GM12872 (cell line): ENCODE measurements at regions not wholly inside any gene's neighbourhood (a gene's known extent, or its start where the extent isn't known, plus 50 kb on each side); places are given as distances from the start of the nearest gene placed in this dataset.

Experiments
- TF ChIP-seq, protein P1 (sequence below): IDR thresholded peaks from 3 replicates; pipeline ENCODE4 v1.5.1; 2011; ENCODE audit warnings: low read depth, mild to moderate bottlenecking, low read length, moderate library complexity; ENCODE audit not compliant: insufficient read depth

DNA sequence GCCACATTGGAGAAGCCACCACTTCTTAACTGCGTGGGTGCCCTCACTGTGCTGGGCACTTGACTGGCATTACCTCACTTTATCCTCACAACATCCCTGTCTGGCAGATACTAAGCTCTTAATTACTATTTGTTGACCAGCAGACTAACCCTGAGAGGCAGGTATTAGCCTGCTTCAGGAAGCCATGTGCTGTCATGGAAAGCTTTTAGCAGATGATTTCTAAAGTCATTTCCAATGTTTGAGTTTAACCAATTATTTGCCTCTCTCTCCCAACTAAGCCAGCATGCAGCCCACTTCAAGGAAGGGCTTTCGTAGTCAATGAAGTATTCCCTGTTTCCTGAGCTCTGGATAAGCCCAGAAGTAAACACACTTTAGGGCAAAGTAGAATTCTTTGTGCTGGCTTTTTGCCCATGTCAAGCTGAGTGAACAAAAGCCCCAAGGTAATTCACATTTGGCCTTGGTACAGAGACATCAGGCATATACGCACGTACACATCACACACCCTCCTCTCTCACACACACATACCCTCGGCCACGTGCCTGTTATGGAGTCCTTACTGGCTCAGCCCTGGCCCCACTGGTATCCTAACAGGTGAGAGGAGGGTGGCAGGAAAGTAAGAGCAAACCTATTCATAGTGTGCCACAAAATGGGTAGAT lies 108.6 kb downstream of the C1D start:
- TF ChIP-seq, protein P1, sequence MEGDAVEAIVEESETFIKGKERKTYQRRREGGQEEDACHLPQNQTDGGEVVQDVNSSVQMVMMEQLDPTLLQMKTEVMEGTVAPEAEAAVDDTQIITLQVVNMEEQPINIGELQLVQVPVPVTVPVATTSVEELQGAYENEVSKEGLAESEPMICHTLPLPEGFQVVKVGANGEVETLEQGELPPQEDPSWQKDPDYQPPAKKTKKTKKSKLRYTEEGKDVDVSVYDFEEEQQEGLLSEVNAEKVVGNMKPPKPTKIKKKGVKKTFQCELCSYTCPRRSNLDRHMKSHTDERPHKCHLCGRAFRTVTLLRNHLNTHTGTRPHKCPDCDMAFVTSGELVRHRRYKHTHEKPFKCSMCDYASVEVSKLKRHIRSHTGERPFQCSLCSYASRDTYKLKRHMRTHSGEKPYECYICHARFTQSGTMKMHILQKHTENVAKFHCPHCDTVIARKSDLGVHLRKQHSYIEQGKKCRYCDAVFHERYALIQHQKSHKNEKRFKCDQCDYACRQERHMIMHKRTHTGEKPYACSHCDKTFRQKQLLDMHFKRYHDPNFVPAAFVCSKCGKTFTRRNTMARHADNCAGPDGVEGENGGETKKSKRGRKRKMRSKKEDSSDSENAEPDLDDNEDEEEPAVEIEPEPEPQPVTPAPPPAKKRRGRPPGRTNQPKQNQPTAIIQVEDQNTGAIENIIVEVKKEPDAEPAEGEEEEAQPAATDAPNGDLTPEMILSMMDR: no peak

DNA sequence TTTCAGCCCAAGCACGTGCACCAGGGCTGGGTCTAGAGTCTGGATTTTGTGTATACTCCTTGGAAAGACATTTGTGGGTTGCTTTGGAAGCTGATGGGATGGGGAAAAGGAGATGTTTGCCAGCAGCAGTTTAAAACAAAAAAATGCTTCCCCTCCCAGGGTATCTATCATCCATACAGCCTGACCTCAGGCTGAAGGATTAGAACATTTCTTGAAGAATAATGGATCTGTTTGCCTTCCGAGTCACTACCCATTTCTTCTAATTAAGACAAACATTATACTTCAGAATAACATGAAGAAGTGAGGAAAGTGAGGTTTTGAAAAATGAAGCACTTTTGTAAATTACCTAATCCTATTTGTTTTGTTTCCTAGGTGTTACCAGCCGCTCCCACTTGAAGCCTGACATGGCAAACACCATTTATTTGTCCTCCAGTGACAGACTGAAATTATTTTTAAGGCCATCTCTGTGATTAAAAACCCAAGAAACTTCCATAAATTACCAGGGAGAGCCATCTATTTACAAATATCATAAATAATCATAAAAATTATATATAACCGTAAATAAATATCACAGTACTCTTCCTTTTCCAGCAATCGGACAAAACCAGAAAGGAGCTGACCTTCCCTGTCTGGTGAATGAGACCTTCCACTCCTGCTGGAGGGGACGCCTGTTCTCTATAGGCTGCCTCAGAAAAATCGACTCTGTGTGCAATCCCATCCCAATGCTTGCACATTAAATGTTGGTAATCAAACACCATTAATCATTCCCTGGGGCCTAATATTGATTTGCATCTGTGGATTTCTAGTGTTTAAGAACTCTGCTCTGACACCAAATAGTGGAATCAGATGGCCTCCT lies 106.8 kb downstream of the C1D start:
- TF ChIP-seq, protein P1: no peak

DNA sequence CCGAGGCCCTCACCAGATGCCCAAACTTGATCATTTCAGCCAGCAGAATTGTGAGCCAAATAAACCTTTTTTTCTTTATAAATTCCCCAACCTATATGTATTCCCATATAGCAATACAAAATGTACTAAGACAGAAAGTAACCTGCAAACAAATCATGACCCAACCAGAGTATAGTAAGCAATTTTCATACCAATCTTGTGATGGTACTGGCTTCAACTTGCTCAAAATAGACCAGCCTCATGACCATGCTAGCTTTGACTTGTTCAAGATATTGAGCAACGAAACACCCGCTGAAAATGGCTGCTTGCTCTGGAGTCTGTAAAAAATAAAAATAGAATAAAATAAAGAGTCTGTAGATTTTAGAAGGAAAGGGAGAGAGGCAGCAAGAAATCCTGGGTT lies 97.6 kb downstream of the C1D start:
- TF ChIP-seq, protein P1: no peak

DNA sequence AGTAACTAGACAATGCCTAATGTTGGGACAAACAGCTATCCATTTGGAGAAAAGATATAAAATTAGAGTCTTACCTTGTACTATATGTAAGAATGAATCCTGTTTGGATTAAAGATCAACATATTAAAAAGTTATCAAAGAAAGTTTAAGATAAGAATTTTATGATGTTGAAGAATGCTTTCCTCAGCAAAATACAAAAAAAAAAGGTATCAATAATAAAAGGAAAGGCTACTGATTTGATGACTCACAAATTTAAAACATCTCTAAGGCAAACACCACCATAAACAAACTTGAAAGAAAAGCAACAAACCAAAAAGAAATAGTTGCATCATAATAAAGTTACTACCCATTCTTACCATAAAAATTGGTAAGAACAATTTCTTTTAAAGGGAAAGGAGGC lies 92.7 kb downstream of the C1D start:
- TF ChIP-seq, protein P1: no peak

DNA sequence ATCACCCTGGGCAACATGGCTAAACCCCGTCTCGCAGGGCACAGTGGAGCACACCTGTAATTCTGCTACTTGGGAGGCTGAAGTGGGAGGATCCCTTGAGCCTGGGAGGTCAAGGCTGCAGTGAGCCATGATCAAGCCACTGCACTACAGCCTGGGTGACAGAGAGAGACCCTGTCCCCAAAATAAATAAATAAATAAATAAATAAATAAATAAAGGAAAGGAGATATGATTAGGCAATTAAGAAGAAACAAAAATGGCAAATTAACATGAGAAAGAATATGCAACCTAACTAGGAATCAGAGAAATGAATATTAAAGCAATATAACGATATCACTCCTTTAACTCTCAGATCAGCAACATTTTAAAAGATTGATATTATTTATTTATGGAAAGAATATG lies 92.3 kb downstream of the C1D start:
- TF ChIP-seq, protein P1: no peak

DNA sequence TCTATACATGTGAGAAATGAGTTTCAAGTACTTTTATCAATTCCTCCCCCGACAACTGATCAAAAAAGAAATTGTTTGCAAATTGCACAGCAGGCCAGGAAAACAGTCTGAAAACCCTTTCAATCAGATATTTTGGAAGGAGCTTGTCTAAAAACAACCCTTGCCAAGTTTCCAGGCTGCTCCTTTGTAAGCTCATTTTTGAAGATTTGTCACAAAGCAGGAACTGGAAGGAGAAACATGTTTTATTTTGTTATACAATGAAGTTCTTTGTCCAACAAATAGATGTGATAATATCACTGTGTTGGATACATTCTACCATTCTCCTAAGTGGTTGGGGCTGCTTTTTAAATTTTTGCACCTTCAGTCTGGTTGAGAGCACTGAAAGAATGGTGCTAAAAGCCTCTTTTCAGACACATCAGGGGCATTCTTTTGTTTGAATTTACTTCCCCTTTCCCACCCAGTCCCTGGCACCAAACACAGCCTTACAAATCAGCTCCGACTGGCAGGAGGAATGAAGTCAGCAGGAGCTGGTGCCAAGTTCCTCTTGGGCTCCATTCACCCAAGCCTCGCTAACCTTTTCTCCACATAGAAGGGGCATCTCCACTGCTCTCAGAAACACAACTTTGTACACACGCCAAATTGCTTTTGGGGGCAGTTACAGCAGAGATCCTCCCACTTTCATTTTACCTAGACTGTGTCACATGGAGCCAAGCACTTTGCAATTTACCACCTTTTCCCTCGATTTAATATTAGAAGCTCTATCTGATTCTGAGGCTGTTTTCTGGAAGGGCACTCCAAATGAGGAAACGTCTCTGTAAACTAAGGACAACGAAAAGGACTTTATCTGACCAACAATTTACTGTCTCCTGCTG lies 88.0 kb downstream of the C1D start:
- TF ChIP-seq, protein P1: no peak

DNA sequence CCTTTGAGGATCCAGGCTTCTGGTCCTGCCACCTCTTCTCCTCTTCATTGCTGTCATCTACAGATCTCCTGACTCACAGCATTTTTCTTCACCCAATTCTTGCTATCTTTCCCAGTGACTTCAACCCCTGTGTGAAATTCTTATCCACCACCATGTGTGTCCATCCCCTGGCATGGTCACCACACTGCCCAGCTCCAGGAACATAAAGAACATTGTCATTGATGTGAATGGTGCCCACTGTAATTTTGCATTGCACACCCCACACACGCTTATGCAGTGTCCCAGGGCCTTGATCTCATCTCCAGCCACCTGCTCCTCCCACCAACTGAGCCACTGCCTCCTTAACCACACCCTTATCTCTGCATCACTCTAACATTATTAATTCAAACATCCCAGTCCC lies 85.3 kb downstream of the C1D start:
- TF ChIP-seq, protein P1: no peak
